T-cell (primary cell): ENCODE measurements at regions not wholly inside any gene's neighbourhood (a gene's known extent, or its start where the extent isn't known, plus 50 kb on each side); places are given as distances from the start of the nearest gene placed in this dataset.

Experiments
- ATAC-seq, 4 experiments: fragments of 200-7000 bp in 3 of 4; fragments of 150-1000 bp in 1 of 4; cut with Tn5 transposase; replicated peaks in 1 of 4; 1 replicate in 3 of 4; 2 replicates in 1 of 4; pipeline ENCODE4 v1.10.0; 2021; ENCODE audit warnings: moderate library complexity in 3 of 4, mild to moderate bottlenecking in 2 of 4, moderate number of reproducible peaks in 1 of 4
- CTCF ChIA-PET, 2 donors: fragments of 300-600 bp; sonication (Branson Sonifier 250); formaldehyde crosslinking; loops; one replicate each; lab custom pipeline; 2022; ENCODE audit warnings: antibody characterized with exemption in 2 of 2; lab: Charles Lee
- POLR2A ChIA-PET, 2 donors: fragments of 300-600 bp; sonication (Branson Sonifier 250); formaldehyde crosslinking; loops; one replicate each; lab custom pipeline; 2022; ENCODE audit warnings: antibody characterized with exemption in 2 of 2; lab: Charles Lee
- DNase-seq, 35 experiments: peaks; one replicate each; pipeline versions ENCODE4 v3.0.0 to v3.0.0-alpha.2; 2013 to 2023
- H3K27ac ChIP-seq: one replicate; pipeline ENCODE4 v1.5.1; 2013; ENCODE audit warnings: low read length
- H3K27me3 ChIP-seq, 2 experiments: replicated peaks in 1 of 2; 1 replicate in 1 of 2; 2 replicates in 1 of 2; pipeline versions ENCODE4 v1.6.1 to v1.7.0; 2013; ENCODE audit warnings: low read length in 1 of 2, mixed read lengths in 1 of 2; ENCODE audit not compliant: control insufficient read depth in 2 of 2, insufficient read depth in 2 of 2; ENCODE audit errors: extremely low read depth in 1 of 2
- H3K36me3 ChIP-seq, 2 donors: 1 replicate in 1 of 2; 2 replicates in 1 of 2; pipeline versions ENCODE4 v1.6.1 to v1.7.0; 2013; ENCODE audit warnings: low read length in 1 of 2; ENCODE audit not compliant: control insufficient read depth in 2 of 2, insufficient read depth in 1 of 2; ENCODE audit errors: extremely low read depth in 1 of 2
- H3K4me1 ChIP-seq, 2 experiments: 1 replicate in 1 of 2; 2 replicates in 1 of 2; pipeline versions ENCODE4 v1.6.1 to v1.7.0; 2013; ENCODE audit warnings: low read length in 2 of 2, mixed read lengths in 1 of 2; ENCODE audit not compliant: insufficient read depth in 2 of 2, control insufficient read depth in 1 of 2; ENCODE audit errors: extremely low read depth in 1 of 2
- H3K4me3 ChIP-seq, 2 donors: 1 replicate in 1 of 2; 2 replicates in 1 of 2; pipeline versions ENCODE4 v1.5.1 to v1.7.0; 2013; ENCODE audit warnings: mild to moderate bottlenecking in 2 of 2, low read length in 1 of 2, moderate library complexity in 1 of 2; ENCODE audit not compliant: control insufficient read depth in 1 of 2; ENCODE audit errors: extremely low read depth in 1 of 2
- H3K9me3 ChIP-seq: 2 replicates; pipeline ENCODE4 v1.7.0; 2013
- H3K27ac Mint-ChIP-seq, 2 donors: one replicate each; pipeline ENCODE4 v1.8.0; 2020 to 2021; ENCODE audit warnings: mild to moderate bottlenecking in 2 of 2, mixed read lengths in 2 of 2
- H3K27me3 Mint-ChIP-seq, 2 donors: one replicate each; pipeline ENCODE4 v1.8.0; 2021 to 2022; ENCODE audit warnings: mixed read lengths in 2 of 2
- H3K36me3 Mint-ChIP-seq: one replicate; pipeline ENCODE4 v1.8.0; 2021; ENCODE audit warnings: mixed read lengths
- H3K4me1 Mint-ChIP-seq, 3 donors: one replicate each; pipeline ENCODE4 v1.8.0; 2020 to 2022; ENCODE audit warnings: mixed read lengths in 3 of 3, mild to moderate bottlenecking in 1 of 3
- H3K4me3 Mint-ChIP-seq, 3 donors: one replicate each; pipeline ENCODE4 v1.8.0; 2020 to 2022; ENCODE audit warnings: mild to moderate bottlenecking in 3 of 3, mixed read lengths in 3 of 3, moderate library complexity in 3 of 3
- H3K9me3 Mint-ChIP-seq, 3 donors: one replicate each; pipeline ENCODE4 v1.8.0; 2020 to 2022; ENCODE audit warnings: mixed read lengths in 3 of 3
- WGBS: methylation state at CpG from one replicate; pipeline ENCODE4 v1.1.5; 2013; ENCODE audit warnings: missing lambda C conversion rate; ENCODE audit not compliant: insufficient coverage; 5-methylcytosine and 5-hydroxymethylcytosine counted together

GRCh38 chrX:118218940-118219339, 102.3 kb upstream of the KLHL13 start:
- Histone ChIP-seq H3K4me3 (no peak overlapping the region), H3K9me3 (no peaks in the 10 kb centered on the region), H3K27me3 (no peaks in the 10 kb centered on the region), H3K36me3 (no peaks in the 10 kb centered on the region), H3K4me1 (no peaks in the 10 kb centered on the region), H3K27ac (no peak overlapping the region)
- no CpG with 5 or more reads among the region's 5 CpGs for WGBS
- H3K4me3 Mint-ChIP-seq, result no peak overlapping the region
- DNase-seq (no peak), ATAC-seq (no peak)
- H3K27ac Mint-ChIP-seq, result no peak overlapping the region
- H3K36me3 Mint-ChIP-seq, result no peaks in the 10 kb centered on the region
- H3K9me3 Mint-ChIP-seq, result no peaks in the 10 kb centered on the region
- POLR2A ChIA-PET, result no interaction called here
- H3K4me1 Mint-ChIP-seq, result no peaks in the 10 kb centered on the region
- CTCF ChIA-PET, result no interaction called here
- peaks cover 7 to 16% of the 10 kb centered on the region in 2 donors for H3K27me3 Mint-ChIP-seq

- Histone ChIP-seq H3K4me1 (no peaks in the 10 kb centered on the region), H3K36me3 (no peaks in the 10 kb centered on the region), H3K9me3 (no peaks in the 10 kb centered on the region), H3K4me3 (no peak overlapping the region), H3K27ac (no peak overlapping the region), H3K27me3 (no peaks in the 10 kb centered on the region)
- Mint-ChIP-seq H3K4me1 (no peaks in the 10 kb centered on the region), H3K27ac (no peak overlapping the region), H3K9me3 (no peaks in the 10 kb centered on the region), H3K4me3 (no peak overlapping the region), H3K27me3 (peaks cover 7 to 16% of the 10 kb centered on the region in 2 donors), H3K36me3 (no peaks in the 10 kb centered on the region)
- ChIA-PET CTCF (no interaction called here), POLR2A (no interaction called here)
- DNase-seq (no peak), ATAC-seq (no peak)
- no CpG with 5 or more reads among the region's 1 CpG for WGBS
Measured at GRCh38 chrX:118219866-118220265, 103.3 kb upstream of the KLHL13 start.

GRCh38 chrX:118220509-118220908, 103.9 kb upstream of the KLHL13 start:
- Histone ChIP-seq H3K4me3 (no peak overlapping the region), H3K27ac (no peak overlapping the region), H3K27me3 (no peaks in the 10 kb centered on the region), H3K36me3 (no peaks in the 10 kb centered on the region), H3K4me1 (no peaks in the 10 kb centered on the region), H3K9me3 (no peaks in the 10 kb centered on the region)
- WGBS, result no CpG with 5 or more reads among the region's 1 CpG
- no peak for DNase-seq
- Mint-ChIP-seq H3K4me3 (no peak overlapping the region), H3K27me3 (peaks cover 2 to 13% of the 10 kb centered on the region in 2 donors), H3K27ac (no peak overlapping the region), H3K9me3 (no peaks in the 10 kb centered on the region), H3K36me3 (no peaks in the 10 kb centered on the region), H3K4me1 (no peaks in the 10 kb centered on the region)
- no peak for ATAC-seq
- POLR2A ChIA-PET, result no interaction called here
- CTCF ChIA-PET, result no interaction called here

- ATAC-seq (no peak), DNase-seq (no peak)
- WGBS, result no CpG with 5 or more reads among the region's 4 CpGs
- Mint-ChIP-seq H3K27me3 (peaks cover 2 to 13% of the 10 kb centered on the region in 2 donors), H3K4me3 (no peak overlapping the region), H3K36me3 (no peaks in the 10 kb centered on the region), H3K27ac (no peak overlapping the region), H3K9me3 (no peaks in the 10 kb centered on the region), H3K4me1 (no peaks in the 10 kb centered on the region)
- no peaks in the 10 kb centered on the region for H3K9me3 ChIP-seq
- POLR2A ChIA-PET, result no interaction called here
- CTCF ChIA-PET, result interaction anchor here in 1 of 2 donors (0.7 kb wide), 1 partner anchor 1123 kb away, joined by 3 read pairs; no protein-coding TSS in a partner anchor
- no peaks in the 10 kb centered on the region for H3K36me3 ChIP-seq
- no peak overlapping the region for H3K27ac ChIP-seq
- H3K4me1 ChIP-seq, result no peaks in the 10 kb centered on the region
- no peaks in the 10 kb centered on the region for H3K27me3 ChIP-seq
- H3K4me3 ChIP-seq, result no peak overlapping the region
Measured at GRCh38 chrX:118221270-118221669, 104.7 kb upstream of the KLHL13 start.

GRCh38 chrX:118221733-118222132, 105.1 kb upstream of the KLHL13 start:
- DNase-seq (no peak), ATAC-seq (no peak)
- CTCF ChIA-PET, result interaction anchor here in 1 of 2 donors (0.7 kb wide), 1 partner anchor 1123 kb away, joined by 3 read pairs; no protein-coding TSS in a partner anchor
- Mint-ChIP-seq H3K27ac (no peak overlapping the region), H3K4me3 (no peak overlapping the region), H3K27me3 (peaks cover 2 to 12% of the 10 kb centered on the region in 2 donors), H3K9me3 (no peaks in the 10 kb centered on the region), H3K4me1 (no peaks in the 10 kb centered on the region), H3K36me3 (no peaks in the 10 kb centered on the region)
- no peaks in the 10 kb centered on the region for H3K4me1 ChIP-seq
- no peaks in the 10 kb centered on the region for H3K9me3 ChIP-seq
- H3K27ac ChIP-seq, result no peak overlapping the region
- POLR2A ChIA-PET, result no interaction called here
- no peaks in the 10 kb centered on the region for H3K27me3 ChIP-seq
- no peaks in the 10 kb centered on the region for H3K36me3 ChIP-seq
- no peak overlapping the region for H3K4me3 ChIP-seq
- no CpG with 5 or more reads among the region's 3 CpGs for WGBS

GRCh38 chrX:118222421-118222820, 105.8 kb upstream of the KLHL13 start:
- Mint-ChIP-seq H3K4me3 (no peak overlapping the region), H3K36me3 (no peaks in the 10 kb centered on the region), H3K9me3 (no peaks in the 10 kb centered on the region), H3K27me3 (peaks cover 2 to 9% of the 10 kb centered on the region in 2 donors), H3K27ac (no peak overlapping the region), H3K4me1 (no peaks in the 10 kb centered on the region)
- CTCF ChIA-PET, result no interaction called here
- POLR2A ChIA-PET, result no interaction called here
- H3K27ac ChIP-seq, result no peak overlapping the region
- no peaks in the 10 kb centered on the region for H3K4me1 ChIP-seq
- ATAC-seq, result no peak
- H3K36me3 ChIP-seq, result no peaks in the 10 kb centered on the region
- H3K9me3 ChIP-seq, result no peaks in the 10 kb centered on the region
- no peaks in the 10 kb centered on the region for H3K27me3 ChIP-seq
- H3K4me3 ChIP-seq, result no peak overlapping the region
- DNase-seq, result no peak
